NCI-H1092 treated with DMSO at 0.1 percent for 48 hours (cell line): ENCODE measurements at regions not wholly inside any gene's neighbourhood (a gene's known extent, or its start where the extent isn't known, plus 50 kb on each side); places are given as distances from the start of the nearest gene placed in this dataset.

Experiments used
- DNase-seq: peaks from one replicate; lab custom pipeline; 2025; lab: John Stamatoyannopoulos, UW

DNA sequence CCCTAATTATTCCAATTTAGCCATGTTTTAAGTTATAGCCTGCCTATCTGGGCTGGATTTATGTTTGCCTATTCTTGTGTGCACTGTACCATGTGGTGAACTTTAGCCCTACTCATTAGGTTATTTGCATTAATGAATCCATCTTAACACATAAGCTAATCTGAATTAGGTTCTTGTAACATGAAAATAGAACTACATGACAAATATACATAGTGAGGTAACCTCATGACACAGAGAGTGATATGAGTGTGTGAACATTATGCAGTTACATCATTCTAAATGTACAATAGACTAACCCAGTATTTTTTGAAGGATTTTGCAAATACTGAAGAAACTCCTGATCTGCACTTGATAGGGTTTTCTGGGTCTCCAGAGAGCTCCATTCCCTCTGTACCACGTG is 733.7 kb upstream of the CITED2 start:
- DNase-seq = no peak

DNA sequence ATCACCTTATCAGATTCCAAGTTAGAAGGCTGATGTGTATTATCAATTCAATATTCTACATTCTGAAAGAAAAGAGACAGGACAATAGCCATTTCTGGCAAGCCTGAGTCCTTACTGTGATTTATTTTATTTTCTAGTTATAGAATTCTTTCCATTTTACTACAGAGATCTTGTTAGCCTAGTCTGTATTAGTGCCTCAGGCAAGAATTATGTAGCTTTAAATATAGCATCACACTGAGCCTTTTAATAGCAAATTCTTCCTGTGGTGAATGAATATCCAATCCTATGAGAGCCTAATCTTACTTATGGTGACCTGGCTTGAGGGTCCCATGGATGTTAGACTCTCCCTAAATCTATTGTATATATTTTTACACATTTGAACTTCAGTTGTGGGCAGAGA is 732.8 kb upstream of the CITED2 start:
- no peak for DNase-seq

DNA sequence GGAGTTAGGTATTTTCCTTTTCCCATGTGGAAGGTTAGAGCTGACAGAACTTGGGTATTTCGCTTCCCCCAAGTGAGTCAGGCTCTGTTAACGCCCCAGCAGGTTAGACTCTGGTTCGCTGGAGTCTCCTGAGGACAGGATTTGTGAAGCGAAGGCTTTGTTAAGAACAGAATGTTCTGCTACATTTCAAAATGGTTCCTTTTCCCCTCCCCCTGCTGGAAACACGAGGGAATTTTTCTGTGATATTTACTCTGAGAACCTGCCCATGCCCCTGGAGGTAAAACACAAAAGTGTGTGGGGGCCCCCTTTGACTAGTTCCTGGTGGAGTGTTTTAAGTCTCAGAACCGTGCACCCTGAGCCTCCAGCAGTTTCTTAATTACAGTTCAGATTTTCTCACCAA is 731.4 kb upstream of the CITED2 start:
- DNase-seq = no peak

- DNase-seq = no peak
Observed at GRCh38 chr6:140105241-140105640, 730.8 kb upstream of the CITED2 start.

- DNase-seq = no peak
Observed at GRCh38 chr6:140101818-140102217, 727.4 kb upstream of the CITED2 start.

GRCh38 chr6:140101367-140101766 is 726.9 kb upstream of the CITED2 start:
- no peak for DNase-seq

GRCh38 chr6:140095532-140095931 is 721.1 kb upstream of the CITED2 start:
- no peak for DNase-seq

GRCh38 chr6:140091895-140092294 is 717.4 kb upstream of the CITED2 start:
- no peak for DNase-seq

- DNase-seq = no peak
Observed at GRCh38 chr6:140090871-140091270, 716.4 kb upstream of the CITED2 start.

GRCh38 chr6:140083375-140083774 is 708.9 kb upstream of the CITED2 start:
- DNase-seq = no peak

GRCh38 chr6:140082867-140083297 is 708.4 kb upstream of the CITED2 start:
- no peak for DNase-seq

DNA sequence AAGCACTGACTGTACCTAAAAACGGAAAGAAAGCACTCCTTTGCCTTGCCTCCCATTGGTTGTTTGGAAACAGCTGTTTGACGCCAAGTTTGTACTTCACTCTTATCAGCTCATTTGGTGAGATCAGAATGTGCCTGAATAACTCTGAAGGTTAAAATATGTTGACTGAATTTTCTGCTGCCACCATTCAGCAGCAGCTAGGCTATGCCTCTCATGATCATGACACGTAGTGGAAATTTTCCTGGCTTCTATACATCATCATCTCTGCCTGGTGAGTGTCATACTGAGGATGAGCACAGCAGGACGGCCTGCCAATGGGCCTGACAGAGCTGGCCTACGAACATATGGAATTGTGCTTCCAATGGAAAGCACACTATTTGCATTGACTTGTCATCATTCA is 704.9 kb upstream of the CITED2 start:
- DNase-seq = no peak

DNA sequence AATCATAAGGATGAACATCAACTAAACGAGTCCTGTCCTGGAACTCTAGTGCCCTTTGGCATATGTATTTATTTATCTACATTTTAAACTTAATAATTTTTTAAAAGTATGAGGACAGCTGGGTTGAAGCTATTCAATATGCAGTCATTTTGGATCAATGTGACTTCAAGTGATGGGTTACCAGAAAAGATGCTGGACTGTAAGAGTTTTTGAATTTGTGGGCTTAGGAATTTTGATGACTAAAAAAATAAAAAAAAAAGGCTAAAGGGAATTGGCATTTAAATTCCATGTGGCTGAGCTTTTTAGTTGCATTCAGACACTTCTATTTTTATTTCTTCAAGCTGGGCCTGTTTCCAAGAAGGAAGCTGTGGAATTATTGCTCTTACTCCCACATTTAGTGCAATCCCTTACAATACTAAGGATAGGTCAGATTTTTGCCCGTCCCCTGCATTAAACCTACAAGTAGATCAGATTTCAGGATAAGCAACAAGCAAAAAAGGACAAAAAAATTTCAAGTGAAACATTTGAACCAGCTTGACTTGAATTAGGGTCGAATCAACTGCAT is 704.2 kb upstream of the CITED2 start:
- DNase-seq = no peak

GRCh38 chr6:140077827-140078560 is 703.5 kb upstream of the CITED2 start:
- no peak for DNase-seq

GRCh38 chr6:140076105-140076504 is 701.7 kb upstream of the CITED2 start:
- DNase-seq = no peak

- no peak for DNase-seq
Observed at GRCh38 chr6:140073456-140073855, 699.0 kb upstream of the CITED2 start.

- DNase-seq = no peak
Observed at GRCh38 chr6:140071601-140072062, 697.2 kb upstream of the CITED2 start.

DNA sequence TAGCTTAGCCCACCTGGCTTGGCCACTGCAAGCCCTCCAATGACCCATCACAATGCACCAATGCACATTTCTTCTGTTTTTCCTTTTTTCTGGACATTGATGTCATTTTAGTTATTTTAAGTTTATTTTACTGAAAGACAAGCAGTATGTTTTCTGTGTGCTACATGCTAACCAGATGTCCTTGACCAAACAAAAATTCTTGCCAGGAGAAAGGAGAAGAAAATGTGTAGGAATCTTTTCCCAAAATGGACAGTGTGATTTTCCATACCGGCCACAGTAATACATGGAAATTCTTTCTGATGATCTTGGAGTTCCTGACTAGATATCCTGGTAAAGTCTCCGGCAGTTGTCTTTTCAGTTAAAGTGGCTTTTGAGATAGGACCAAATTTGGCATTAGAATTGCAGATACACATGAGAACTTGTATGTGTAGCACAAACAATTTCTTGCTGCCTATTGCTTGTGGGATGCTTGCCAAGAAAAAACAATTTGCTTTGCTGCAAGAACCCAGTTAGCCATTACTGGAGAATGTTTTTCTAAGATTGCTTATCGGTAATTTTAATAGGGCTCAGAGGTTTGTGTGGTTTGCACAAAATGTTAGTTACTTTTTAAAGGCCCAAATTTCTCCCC is 696.5 kb upstream of the CITED2 start:
- no peak for DNase-seq

GRCh38 chr6:140069576-140069975 is 695.1 kb upstream of the CITED2 start:
- no peak for DNase-seq

GRCh38 chr6:140068801-140069200 is 694.4 kb upstream of the CITED2 start:
- DNase-seq = no peak

DNA sequence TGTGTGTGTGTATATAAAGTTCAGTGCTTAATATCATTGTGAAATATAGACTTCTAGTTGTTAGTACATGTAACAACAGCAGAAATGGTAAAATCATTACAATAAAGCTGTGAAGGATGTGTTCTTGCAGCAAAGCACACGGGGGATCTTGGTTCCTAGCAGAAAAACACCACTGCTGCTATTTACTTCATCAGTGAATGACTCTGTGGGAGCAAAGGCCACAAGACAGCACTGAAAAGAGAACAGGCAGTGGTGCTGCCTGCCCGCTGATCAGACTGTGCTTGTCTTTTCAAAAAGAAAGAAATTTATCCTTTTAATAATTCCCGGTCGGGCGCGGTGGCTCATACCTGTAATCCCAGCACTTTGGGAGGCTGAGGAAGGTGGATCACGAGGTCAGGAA is 689.9 kb upstream of the CITED2 start:
- DNase-seq = no peak

DNA sequence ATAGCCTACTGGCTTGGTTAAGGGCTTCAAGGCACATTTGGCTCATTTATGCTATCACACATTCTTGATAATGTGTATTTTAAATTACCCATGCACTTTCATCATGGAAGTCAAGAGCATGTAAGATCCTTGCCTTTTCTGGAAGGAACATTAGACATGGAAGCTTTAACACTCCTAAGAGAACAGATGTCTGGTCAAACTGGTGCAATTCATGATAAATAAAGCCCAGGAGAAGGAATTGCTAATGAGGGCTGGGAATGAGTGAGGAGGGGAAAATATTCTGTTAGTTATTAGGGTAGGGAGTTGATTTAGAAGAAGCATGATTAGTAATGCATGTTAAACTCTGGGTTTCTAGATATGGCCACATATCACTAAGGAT is 688.6 kb upstream of the CITED2 start:
- no peak for DNase-seq
